Fibroblast of pulmonary artery (primary cell): ENCODE measurements at regions not wholly inside any gene's neighbourhood (a gene's known extent, or its start where the extent isn't known, plus 50 kb on each side); places are given as distances from the start of the nearest gene placed in this dataset.

Source experiments
- DNase-seq: peaks from one replicate; pipeline ENCODE4 v3.0.0-alpha.2; 2010; ENCODE audit warnings: low read depth
- H3K4me3 ChIP-seq: replicated peaks from 2 replicates; pipeline ENCODE4 v1.5.1; 2011; ENCODE audit warnings: low read depth, mild to moderate bottlenecking, control low read depth, low read length, moderate library complexity
- CTCF ChIP-seq: IDR thresholded peaks from 2 replicates; pipeline ENCODE4 v1.5.1; 2011; ENCODE audit warnings: mild to moderate bottlenecking, control low read depth, low read length, inconsistent platforms; ENCODE audit errors: missing control alignments

- no peak overlapping the region for H3K4me3 ChIP-seq
- peak; percentile 27 for TF ChIP-seq CTCF
- peak; percentile 58 for DNase-seq
These were observed 301.5 kb downstream of the ZEB1 start for GRCh38 chr10:31620226-31621151.

GRCh38 chr10:31619531-31620061 is 300.6 kb downstream of the ZEB1 start:
- no peak for DNase-seq
- no peak overlapping the region for H3K4me3 ChIP-seq
- no peak for TF ChIP-seq CTCF

GRCh38 chr10:31618541-31619291 is 299.7 kb downstream of the ZEB1 start:
- no peak overlapping the region for H3K4me3 ChIP-seq
- no peak for TF ChIP-seq CTCF
- peak; percentile 43 for DNase-seq

- no peak for TF ChIP-seq CTCF
- no peak for DNase-seq
- H3K4me3 ChIP-seq, result no peak overlapping the region
These were observed 298.7 kb downstream of the ZEB1 start for GRCh38 chr10:31617757-31618156.

GRCh38 chr10:31617133-31617532 is 298.1 kb downstream of the ZEB1 start:
- H3K4me3 ChIP-seq, result no peak overlapping the region
- no peak for DNase-seq
- no peak for TF ChIP-seq CTCF

GRCh38 chr10:31615129-31615528 is 296.1 kb downstream of the ZEB1 start:
- H3K4me3 ChIP-seq, result no peak overlapping the region
- no peak for DNase-seq
- TF ChIP-seq CTCF, result no peak
